ENCODE measurements at regions not wholly inside any gene's neighbourhood (a gene's known extent, or its start where the extent isn't known, plus 50 kb on each side); places are given as distances from the start of the nearest gene placed in this dataset.

- Mint-ChIP-seq H3K4me3 (no peak overlapping the region), H3K27ac (no peak overlapping the region)
Measured at GRCh38 chr7:10662982-10663884, 310.4 kb upstream of the PHF14 start.

GRCh38 chr7:10672186-10672585, 301.5 kb upstream of the PHF14 start:
- no peaks in the 10 kb centered on the region for H3K9me3 Mint-ChIP-seq
- H3K4me3 Mint-ChIP-seq: no peak overlapping the region
- DNase-seq: no peak
- no peaks in the 10 kb centered on the region for H3K27me3 Mint-ChIP-seq
- no peak overlapping the region for H3K27ac Mint-ChIP-seq
- no peaks in the 10 kb centered on the region for H3K36me3 Mint-ChIP-seq (ENCODE audit: low read depth)
- H3K4me1 Mint-ChIP-seq (ENCODE audit: low read depth): no peaks in the 10 kb centered on the region

More at GRCh38 chr7:10662982-10663884, 310.4 kb upstream of the PHF14 start:
- H3K36me3 Mint-ChIP-seq (ENCODE audit: low read depth): no peaks in the 10 kb centered on the region
- H3K4me1 Mint-ChIP-seq (ENCODE audit: low read depth): peaks cover 2% of the 10 kb centered on the region
- H3K9me3 Mint-ChIP-seq: no peaks in the 10 kb centered on the region
- H3K27me3 Mint-ChIP-seq: peaks cover 2% of the 10 kb centered on the region
- no peak for DNase-seq

- H3K36me3 Mint-ChIP-seq (ENCODE audit: low read depth): no peaks in the 10 kb centered on the region
- DNase-seq: no peak
- H3K27me3 Mint-ChIP-seq: no peaks in the 10 kb centered on the region
- no peak overlapping the region for H3K4me3 Mint-ChIP-seq
- H3K9me3 Mint-ChIP-seq: no peaks in the 10 kb centered on the region
- no peak overlapping the region for H3K27ac Mint-ChIP-seq
- no peaks in the 10 kb centered on the region for H3K4me1 Mint-ChIP-seq (ENCODE audit: low read depth)
Measured at GRCh38 chr7:10677211-10677610, 296.5 kb upstream of the PHF14 start.

GRCh38 chr7:10677668-10678232, 295.9 kb upstream of the PHF14 start:
- Mint-ChIP-seq H3K4me3 (no peak overlapping the region), H3K4me1 (ENCODE audit: low read depth) (no peaks in the 10 kb centered on the region), H3K27me3 (no peaks in the 10 kb centered on the region), H3K27ac (no peak overlapping the region), H3K36me3 (ENCODE audit: low read depth) (no peaks in the 10 kb centered on the region), H3K9me3 (no peaks in the 10 kb centered on the region)
- no peak for DNase-seq

- no peak overlapping the region for H3K27ac Mint-ChIP-seq
- peaks cover 11% of the 10 kb centered on the region for H3K27me3 Mint-ChIP-seq
- no peaks in the 10 kb centered on the region for H3K36me3 Mint-ChIP-seq (ENCODE audit: low read depth)
- no peak overlapping the region for H3K4me3 Mint-ChIP-seq
- no peaks in the 10 kb centered on the region for H3K4me1 Mint-ChIP-seq (ENCODE audit: low read depth)
- no peak for DNase-seq
- no peaks in the 10 kb centered on the region for H3K9me3 Mint-ChIP-seq
Measured at GRCh38 chr7:10684606-10685005, 289.1 kb upstream of the PHF14 start.

GRCh38 chr7:10685040-10685439, 288.6 kb upstream of the PHF14 start:
- DNase-seq: no peak
- Mint-ChIP-seq H3K4me1 (ENCODE audit: low read depth) (no peaks in the 10 kb centered on the region), H3K9me3 (no peaks in the 10 kb centered on the region), H3K27me3 (peaks cover 11% of the 10 kb centered on the region), H3K4me3 (no peak overlapping the region), H3K27ac (no peak overlapping the region), H3K36me3 (ENCODE audit: low read depth) (no peaks in the 10 kb centered on the region)

- no peaks in the 10 kb centered on the region for H3K4me1 Mint-ChIP-seq (ENCODE audit: low read depth)
- H3K9me3 Mint-ChIP-seq: peaks cover 2% of the 10 kb centered on the region
- H3K36me3 Mint-ChIP-seq (ENCODE audit: low read depth): no peaks in the 10 kb centered on the region
- H3K27me3 Mint-ChIP-seq: peaks cover 11% of the 10 kb centered on the region
- DNase-seq: no peak
- no peak overlapping the region for H3K4me3 Mint-ChIP-seq
- H3K27ac Mint-ChIP-seq: no peak overlapping the region
Measured at GRCh38 chr7:10688544-10688943, 285.1 kb upstream of the PHF14 start.

- DNase-seq: no peak
- no peaks in the 10 kb centered on the region for H3K4me1 Mint-ChIP-seq (ENCODE audit: low read depth)
- H3K4me3 Mint-ChIP-seq: no peak overlapping the region
- H3K9me3 Mint-ChIP-seq: peaks cover 2% of the 10 kb centered on the region
- H3K36me3 Mint-ChIP-seq (ENCODE audit: low read depth): no peaks in the 10 kb centered on the region
- H3K27ac Mint-ChIP-seq: no peak overlapping the region
- H3K27me3 Mint-ChIP-seq: no peaks in the 10 kb centered on the region
Measured at GRCh38 chr7:10696064-10696463, 277.6 kb upstream of the PHF14 start.

GRCh38 chr7:10703059-10703458, 270.6 kb upstream of the PHF14 start:
- Mint-ChIP-seq H3K27ac (no peak overlapping the region), H3K4me3 (no peak overlapping the region), H3K9me3 (peaks cover 2% of the 10 kb centered on the region)

GRCh38 chr7:10703981-10704380, 269.7 kb upstream of the PHF14 start:
- no peak overlapping the region for H3K27ac Mint-ChIP-seq

More at GRCh38 chr7:10703059-10703458, 270.6 kb upstream of the PHF14 start:
- Mint-ChIP-seq H3K4me1 (ENCODE audit: low read depth) (no peaks in the 10 kb centered on the region), H3K27me3 (no peaks in the 10 kb centered on the region), H3K36me3 (ENCODE audit: low read depth) (no peaks in the 10 kb centered on the region)
- no peak for DNase-seq

GRCh38 chr7:10704653-10705052, 269.0 kb upstream of the PHF14 start:
- Mint-ChIP-seq H3K27me3 (no peaks in the 10 kb centered on the region), H3K9me3 (no peaks in the 10 kb centered on the region), H3K27ac (no peak overlapping the region), H3K36me3 (ENCODE audit: low read depth) (no peaks in the 10 kb centered on the region), H3K4me3 (no peak overlapping the region), H3K4me1 (ENCODE audit: low read depth) (no peaks in the 10 kb centered on the region)
- DNase-seq: no peak

More at GRCh38 chr7:10703981-10704380, 269.7 kb upstream of the PHF14 start:
- no peaks in the 10 kb centered on the region for H3K4me1 Mint-ChIP-seq (ENCODE audit: low read depth)
- H3K27me3 Mint-ChIP-seq: no peaks in the 10 kb centered on the region
- no peak overlapping the region for H3K4me3 Mint-ChIP-seq
- no peaks in the 10 kb centered on the region for H3K36me3 Mint-ChIP-seq (ENCODE audit: low read depth)
- no peak for DNase-seq
- H3K9me3 Mint-ChIP-seq: peaks cover 2% of the 10 kb centered on the region

- Mint-ChIP-seq H3K27ac (no peak overlapping the region), H3K9me3 (no peaks in the 10 kb centered on the region), H3K4me3 (no peak overlapping the region), H3K4me1 (ENCODE audit: low read depth) (no peaks in the 10 kb centered on the region), H3K36me3 (ENCODE audit: low read depth) (no peaks in the 10 kb centered on the region), H3K27me3 (no peaks in the 10 kb centered on the region)
- no peak for DNase-seq
Measured at GRCh38 chr7:10706875-10707493, 266.7 kb upstream of the PHF14 start.

- H3K4me3 Mint-ChIP-seq: no peak overlapping the region
- H3K4me1 Mint-ChIP-seq (ENCODE audit: low read depth): no peaks in the 10 kb centered on the region
- no peak for DNase-seq
- no peak overlapping the region for H3K27ac Mint-ChIP-seq
- H3K9me3 Mint-ChIP-seq: no peaks in the 10 kb centered on the region
- H3K27me3 Mint-ChIP-seq: no peaks in the 10 kb centered on the region
- no peaks in the 10 kb centered on the region for H3K36me3 Mint-ChIP-seq (ENCODE audit: low read depth)
Measured at GRCh38 chr7:10707519-10707918, 266.2 kb upstream of the PHF14 start.

GRCh38 chr7:10708447-10708846, 265.2 kb upstream of the PHF14 start:
- Mint-ChIP-seq H3K36me3 (ENCODE audit: low read depth) (no peaks in the 10 kb centered on the region), H3K4me3 (no peak overlapping the region), H3K27me3 (no peaks in the 10 kb centered on the region), H3K4me1 (ENCODE audit: low read depth) (no peaks in the 10 kb centered on the region), H3K27ac (no peak overlapping the region), H3K9me3 (no peaks in the 10 kb centered on the region)
- DNase-seq: no peak

GRCh38 chr7:10718768-10719167, 254.9 kb upstream of the PHF14 start:
- Mint-ChIP-seq H3K4me1 (ENCODE audit: low read depth) (no peaks in the 10 kb centered on the region), H3K27ac (no peak overlapping the region)

More at GRCh38 chr7:10718768-10719167, 254.9 kb upstream of the PHF14 start:
- H3K9me3 Mint-ChIP-seq: no peaks in the 10 kb centered on the region
- no peak for DNase-seq
- H3K27me3 Mint-ChIP-seq: peaks cover 3% of the 10 kb centered on the region
- no peaks in the 10 kb centered on the region for H3K36me3 Mint-ChIP-seq (ENCODE audit: low read depth)
- no peak overlapping the region for H3K4me3 Mint-ChIP-seq

All from activated T-cell treated with anti-CD3 and anti-CD28 coated beads, Interleukin-2, amount 50 U/mL, for 24 hours (primary cell).